ENCODE measurements at regions not wholly inside any gene's neighbourhood (a gene's known extent, or its start where the extent isn't known, plus 50 kb on each side); places are given as distances from the start of the nearest gene placed in this dataset.

- TF ChIP-seq PHF8 (conservative IDR thresholded peaks at IDR 0.05; ENCODE audit: low read depth, low read length) (no peak), TBP (IDR thresholded peaks at IDR 0.05; ENCODE audit: low read depth, low read length) (no peak)
These were observed 407.4 kb upstream of the RGS17 start (continued) for GRCh38 chr6:153538491-153538890.
